H9 (cell line): ENCODE measurements at regions not wholly inside any gene's neighbourhood (a gene's known extent, or its start where the extent isn't known, plus 50 kb on each side); places are given as distances from the start of the nearest gene placed in this dataset.

Experiments
- DNase-seq: peaks from one replicate; pipeline ENCODE4 v3.0.0-alpha.2; 2017
- H2AFZ ChIP-seq: one replicate; pipeline ENCODE4 v1.6.1; 2013; ENCODE audit warnings: mild to moderate bottlenecking, low read length, control low read depth, moderate library complexity
- H2AK5ac ChIP-seq: 2 replicates; pipeline ENCODE4 v1.6.1; 2013; ENCODE audit warnings: low read length, control low read depth, mixed read lengths; ENCODE audit not compliant: insufficient read length
- H2BK120ac ChIP-seq: one replicate; pipeline ENCODE4 v1.6.1; 2013; ENCODE audit warnings: low read depth, mild to moderate bottlenecking, low read length, control low read depth, inconsistent platforms; ENCODE audit not compliant: poor library complexity, severe bottlenecking
- H2BK12ac ChIP-seq: 2 replicates; pipeline ENCODE4 v1.6.1; 2013; ENCODE audit warnings: low read length, control low read depth, mixed read lengths, low read depth; ENCODE audit not compliant: insufficient read length
- H2BK15ac ChIP-seq: 2 replicates; pipeline ENCODE4 v1.6.1; 2013; ENCODE audit warnings: low read depth, low read length, control low read depth
- H2BK20ac ChIP-seq: one replicate; pipeline ENCODE4 v1.6.1; 2013; ENCODE audit warnings: low read depth, mild to moderate bottlenecking, low read length, control low read depth, inconsistent platforms; ENCODE audit not compliant: poor library complexity, severe bottlenecking
- H2BK5ac ChIP-seq: 2 replicates; pipeline ENCODE4 v1.6.1; 2013; ENCODE audit warnings: low read length, control low read depth, mixed read lengths; ENCODE audit not compliant: insufficient read length
- H3K14ac ChIP-seq: 2 replicates; pipeline ENCODE4 v1.6.1; 2013; ENCODE audit warnings: low read length, control low read depth; ENCODE audit not compliant: insufficient read depth
- H3K18ac ChIP-seq: 2 replicates; pipeline ENCODE4 v1.6.1; 2013; ENCODE audit warnings: low read depth, mild to moderate bottlenecking, mixed read lengths, low read length, control low read depth; ENCODE audit not compliant: insufficient read length
- H3K23ac ChIP-seq: 2 replicates; pipeline ENCODE4 v1.6.1; 2013; ENCODE audit warnings: low read length, control low read depth, mixed read lengths, low read depth; ENCODE audit not compliant: insufficient read length
- H3K23me2 ChIP-seq: 2 replicates; pipeline ENCODE4 v1.6.1; 2013; ENCODE audit warnings: low read depth, mild to moderate bottlenecking, mixed read lengths, low read length, control low read depth; ENCODE audit not compliant: insufficient read length, poor library complexity, severe bottlenecking
- H3K27ac ChIP-seq: 2 replicates; pipeline ENCODE4 v1.5.1; 2013; ENCODE audit warnings: low read length, control low read depth, mixed read lengths, low read depth; ENCODE audit not compliant: insufficient read length
- H3K27me3 ChIP-seq: 2 replicates; pipeline ENCODE4 v1.6.1; 2013; ENCODE audit warnings: low read length, control low read depth, inconsistent platforms; ENCODE audit not compliant: insufficient read depth
- H3K4ac ChIP-seq: 2 replicates; pipeline ENCODE4 v1.6.1; 2013; ENCODE audit warnings: low read depth, mild to moderate bottlenecking, control low read depth, inconsistent platforms, low read length, moderate library complexity
- H3K4me1 ChIP-seq: 2 replicates; pipeline ENCODE4 v1.6.1; 2013; ENCODE audit warnings: low read length, control low read depth, inconsistent platforms; ENCODE audit not compliant: insufficient read depth
- H3K4me2 ChIP-seq: 2 replicates; pipeline ENCODE4 v1.6.1; 2013; ENCODE audit warnings: low read length, control low read depth, mixed read lengths; ENCODE audit not compliant: insufficient read length, insufficient read depth
- H3K56ac ChIP-seq: 2 replicates; pipeline ENCODE4 v1.6.1; 2013; ENCODE audit warnings: low read depth, mild to moderate bottlenecking, mixed read lengths, low read length, control low read depth; ENCODE audit not compliant: insufficient read length
- H3K79me1 ChIP-seq: 2 replicates; pipeline ENCODE4 v1.6.1; 2013; ENCODE audit warnings: low read depth, mild to moderate bottlenecking, moderate library complexity, low read length, control low read depth, inconsistent platforms; ENCODE audit not compliant: insufficient read depth, poor library complexity, severe bottlenecking
- H3K79me2 ChIP-seq: 2 replicates; pipeline ENCODE4 v1.6.1; 2013; ENCODE audit warnings: low read length, control low read depth, inconsistent platforms; ENCODE audit not compliant: insufficient read depth
- H3K9ac ChIP-seq: 2 replicates; pipeline ENCODE4 v1.6.1; 2013; ENCODE audit warnings: low read length, control low read depth, mixed read lengths; ENCODE audit not compliant: insufficient read length; ENCODE audit errors: extremely low read depth
- H3K9me3 ChIP-seq: one replicate; pipeline ENCODE4 v1.6.1; 2013; ENCODE audit warnings: low read depth, low read length, inconsistent platforms; ENCODE audit not compliant: control insufficient read depth
- H3T11ph ChIP-seq: one replicate; pipeline ENCODE4 v1.6.1; 2013; ENCODE audit warnings: mild to moderate bottlenecking, low read length, control low read depth, inconsistent platforms
- H4K20me1 ChIP-seq: one replicate; pipeline ENCODE4 v1.6.1; 2013; ENCODE audit not compliant: control insufficient read depth, insufficient read length, insufficient read depth
- H4K5ac ChIP-seq: 2 replicates; pipeline ENCODE4 v1.6.1; 2013; ENCODE audit warnings: low read depth, mild to moderate bottlenecking, mixed read lengths, low read length, control low read depth; ENCODE audit not compliant: insufficient read length
- H4K8ac ChIP-seq: replicated peaks from 2 replicates; pipeline ENCODE4 v1.6.1; 2013; ENCODE audit warnings: low read length, control low read depth, mixed read lengths, low read depth; ENCODE audit not compliant: insufficient read length
- H4K91ac ChIP-seq: 2 replicates; pipeline ENCODE4 v1.6.1; 2013; ENCODE audit warnings: low read depth, mild to moderate bottlenecking, moderate library complexity, mixed read lengths, low read length, control low read depth; ENCODE audit not compliant: insufficient read length
- H3K27ac Mint-ChIP-seq, 3 experiments: 2 replicates in 2 of 3; 3 replicates in 1 of 3; pipeline ENCODE4 v1.8.0; 2020 to 2021; ENCODE audit warnings: mixed read lengths in 3 of 3, mild to moderate bottlenecking in 1 of 3, moderate library complexity in 1 of 3
- H3K27me3 Mint-ChIP-seq: 2 replicates; pipeline ENCODE4 v1.8.0; 2021; ENCODE audit warnings: low read depth, mild to moderate bottlenecking, moderate library complexity, mixed read lengths
- H3K36me3 Mint-ChIP-seq, 3 experiments: 2 replicates in 2 of 3; 3 replicates in 1 of 3; pipeline ENCODE4 v1.8.0; 2020 to 2021; ENCODE audit warnings: low read depth in 3 of 3, mixed read lengths in 3 of 3; ENCODE audit not compliant: insufficient read depth in 1 of 3
- H3K4me1 Mint-ChIP-seq, 2 experiments: 2 replicates each; pipeline ENCODE4 v1.8.0; 2020; ENCODE audit warnings: mixed read lengths in 2 of 2
- H3K4me3 Mint-ChIP-seq, 2 experiments: 2 replicates in 1 of 2; 3 replicates in 1 of 2; pipeline ENCODE4 v1.8.0; 2020 to 2021; ENCODE audit warnings: mild to moderate bottlenecking in 2 of 2, mixed read lengths in 2 of 2, moderate library complexity in 1 of 2
- H3K9me3 Mint-ChIP-seq, 2 experiments: 2 replicates in 1 of 2; 3 replicates in 1 of 2; pipeline ENCODE4 v1.8.0; 2020; ENCODE audit warnings: mild to moderate bottlenecking in 2 of 2, mixed read lengths in 2 of 2, moderate library complexity in 1 of 2
- WGBS: extraction: QIAGEN DNeasy Blood & Tissue Kit; methylation state at CpG from one replicate; pipeline ENCODE4 v1.1.7; 2013; ENCODE audit warnings: missing lambda C conversion rate, low lambda C conversion rate, mixed read lengths; ENCODE audit not compliant: insufficient read length; ENCODE audit errors: extremely low coverage; 5-methylcytosine and 5-hydroxymethylcytosine counted together
- TF ChIP-seq, protein P1 (sequence below): fragments of 200-600 bp; sonication (generic); conservative IDR thresholded peaks from 3 replicates; pipeline ENCODE4 v1.8.0; 2021; ENCODE audit warnings: antibody characterized with exemption, mild to moderate bottlenecking

GRCh38 chr1:143699731-143700130 lies 272.1 kb downstream of the FAM72C start:
- Histone ChIP-seq H4K8ac (no peak overlapping the region), H2BK120ac (no peak overlapping the region), H3K4me1 (no peaks in the 10 kb centered on the region), H3K79me1 (no peaks in the 10 kb centered on the region), H2AFZ (no peak overlapping the region), H3K4me2 (no peak overlapping the region), H3K18ac (no peak overlapping the region), H4K91ac (no peak overlapping the region), H3K9ac (no peak overlapping the region), H2BK12ac (no peak overlapping the region), H3K56ac (no peak overlapping the region), H2BK15ac (no peak overlapping the region), H3K14ac (no peak overlapping the region), H3K4ac (no peak overlapping the region), H3K9me3 (peaks cover 40% of the 10 kb centered on the region), H3K23ac (no peak overlapping the region), H4K20me1 (no peaks in the 10 kb centered on the region), H4K5ac (no peak overlapping the region), H2AK5ac (no peak overlapping the region), H2BK5ac (no peak overlapping the region), H3K79me2 (no peaks in the 10 kb centered on the region), H3K27me3 (no peaks in the 10 kb centered on the region), H3T11ph (no peak overlapping the region), H3K27ac (no peak overlapping the region), H2BK20ac (no peak overlapping the region), H3K23me2 (no peaks in the 10 kb centered on the region)
- TF ChIP-seq, protein P1, sequence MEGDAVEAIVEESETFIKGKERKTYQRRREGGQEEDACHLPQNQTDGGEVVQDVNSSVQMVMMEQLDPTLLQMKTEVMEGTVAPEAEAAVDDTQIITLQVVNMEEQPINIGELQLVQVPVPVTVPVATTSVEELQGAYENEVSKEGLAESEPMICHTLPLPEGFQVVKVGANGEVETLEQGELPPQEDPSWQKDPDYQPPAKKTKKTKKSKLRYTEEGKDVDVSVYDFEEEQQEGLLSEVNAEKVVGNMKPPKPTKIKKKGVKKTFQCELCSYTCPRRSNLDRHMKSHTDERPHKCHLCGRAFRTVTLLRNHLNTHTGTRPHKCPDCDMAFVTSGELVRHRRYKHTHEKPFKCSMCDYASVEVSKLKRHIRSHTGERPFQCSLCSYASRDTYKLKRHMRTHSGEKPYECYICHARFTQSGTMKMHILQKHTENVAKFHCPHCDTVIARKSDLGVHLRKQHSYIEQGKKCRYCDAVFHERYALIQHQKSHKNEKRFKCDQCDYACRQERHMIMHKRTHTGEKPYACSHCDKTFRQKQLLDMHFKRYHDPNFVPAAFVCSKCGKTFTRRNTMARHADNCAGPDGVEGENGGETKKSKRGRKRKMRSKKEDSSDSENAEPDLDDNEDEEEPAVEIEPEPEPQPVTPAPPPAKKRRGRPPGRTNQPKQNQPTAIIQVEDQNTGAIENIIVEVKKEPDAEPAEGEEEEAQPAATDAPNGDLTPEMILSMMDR: no peak
- no CpG with 5 or more reads among the region's 20 CpGs for WGBS
- no peak for DNase-seq
- peaks cover 9% of the 10 kb centered on the region for H3K27me3 Mint-ChIP-seq
- H3K4me3 Mint-ChIP-seq: no peak overlapping the region
- H3K36me3 Mint-ChIP-seq: peaks cover 12 to 31% (median 14%) of the 10 kb centered on the region in 3 experiments; a peak in 6 of 7 replicates
- no peak overlapping the region for H3K27ac Mint-ChIP-seq
- H3K9me3 Mint-ChIP-seq: peaks cover 80 to 82% of the 10 kb centered on the region in 2 experiments
- H3K4me1 Mint-ChIP-seq: no peaks in the 10 kb centered on the region
